ENCODE measurements at regions not wholly inside any gene's neighbourhood (a gene's known extent, or its start where the extent isn't known, plus 50 kb on each side); places are given as distances from the start of the nearest gene placed in this dataset.

GRCh38 chr20:53891306-53891894, 179.0 kb downstream of the BCAS1 start:
- TF ChIP-seq CTCF (IDR thresholded peaks at IDR 0.05; ENCODE audit: extremely low read depth, insufficient read depth, missing control alignments): no peak
- DNase-seq (ENCODE audit: low spot score): no peak
- in situ Hi-C loops (cut with MboI; ENCODE audit: low pct_unique_long_range_greater_than_20kb, low sequenced_read_pairs, unreplicated experiment): no loop called here

GRCh38 chr20:53890443-53891305, 179.7 kb downstream of the BCAS1 start:
- no peak for DNase-seq (ENCODE audit: low spot score)
- no peak for TF ChIP-seq CTCF (IDR thresholded peaks at IDR 0.05; ENCODE audit: extremely low read depth, insufficient read depth, missing control alignments)
- in situ Hi-C loops (cut with MboI; ENCODE audit: low pct_unique_long_range_greater_than_20kb, low sequenced_read_pairs, unreplicated experiment): no loop called here

GRCh38 chr20:53889411-53890148, 180.8 kb downstream of the BCAS1 start:
- DNase-seq (ENCODE audit: low spot score): no peak
- TF ChIP-seq CTCF (IDR thresholded peaks at IDR 0.05; ENCODE audit: extremely low read depth, insufficient read depth, missing control alignments): no peak
- in situ Hi-C loops (cut with MboI; ENCODE audit: low pct_unique_long_range_greater_than_20kb, low sequenced_read_pairs, unreplicated experiment): no loop called here

- no peak for TF ChIP-seq CTCF (IDR thresholded peaks at IDR 0.05; ENCODE audit: extremely low read depth, insufficient read depth, missing control alignments)
- no peak for DNase-seq (ENCODE audit: low spot score)
- in situ Hi-C loops (cut with MboI; ENCODE audit: low pct_unique_long_range_greater_than_20kb, low sequenced_read_pairs, unreplicated experiment): no loop called here
These were observed 181.4 kb downstream of the BCAS1 start for GRCh38 chr20:53888951-53889350.

- no peak for TF ChIP-seq CTCF (IDR thresholded peaks at IDR 0.05; ENCODE audit: extremely low read depth, insufficient read depth, missing control alignments)
- in situ Hi-C loops (cut with MboI; ENCODE audit: low pct_unique_long_range_greater_than_20kb, low sequenced_read_pairs, unreplicated experiment): no loop called here
- DNase-seq (ENCODE audit: low spot score): no peak
These were observed 181.9 kb downstream of the BCAS1 start for GRCh38 chr20:53888510-53888909.

GRCh38 chr20:53887973-53888372, 182.4 kb downstream of the BCAS1 start:
- in situ Hi-C loops (cut with MboI; ENCODE audit: low pct_unique_long_range_greater_than_20kb, low sequenced_read_pairs, unreplicated experiment): no loop called here
- no peak for DNase-seq (ENCODE audit: low spot score)
- no peak for TF ChIP-seq CTCF (IDR thresholded peaks at IDR 0.05; ENCODE audit: extremely low read depth, insufficient read depth, missing control alignments)
